ENCODE measurements at regions not wholly inside any gene's neighbourhood (a gene's known extent, or its start where the extent isn't known, plus 50 kb on each side); places are given as distances from the start of the nearest gene placed in this dataset.

- no peak for TF ChIP-seq CTCF (IDR thresholded peaks at IDR 0.05; ENCODE audit: extremely low read depth, missing control alignments)
- no peak for DNase-seq (ENCODE audit: low spot score)
Measured at GRCh38 chr6:105641504-105641903, 238.6 kb upstream of the PREP start.

GRCh38 chr6:105639124-105639523 is 236.2 kb upstream of the PREP start:
- no peak for TF ChIP-seq CTCF (IDR thresholded peaks at IDR 0.05; ENCODE audit: extremely low read depth, missing control alignments)
- DNase-seq (ENCODE audit: low spot score), result no peak

- DNase-seq (ENCODE audit: low spot score), result no peak
- no peak for TF ChIP-seq CTCF (IDR thresholded peaks at IDR 0.05; ENCODE audit: extremely low read depth, missing control alignments)
Measured at GRCh38 chr6:105633814-105634213, 230.9 kb upstream of the PREP start.

GRCh38 chr6:105628156-105628860 is 225.4 kb upstream of the PREP start:
- no peak for TF ChIP-seq CTCF (IDR thresholded peaks at IDR 0.05; ENCODE audit: extremely low read depth, missing control alignments)
- no peak for DNase-seq (ENCODE audit: low spot score)

- no peak for TF ChIP-seq CTCF (IDR thresholded peaks at IDR 0.05; ENCODE audit: extremely low read depth, missing control alignments)
- no peak for DNase-seq (ENCODE audit: low spot score)
Measured at GRCh38 chr6:105626295-105627158, 223.6 kb upstream of the PREP start.

GRCh38 chr6:105624021-105624420 is 221.1 kb upstream of the PREP start:
- no peak for DNase-seq (ENCODE audit: low spot score)
- TF ChIP-seq CTCF (IDR thresholded peaks at IDR 0.05; ENCODE audit: extremely low read depth, missing control alignments), result no peak

- no peak for TF ChIP-seq CTCF (IDR thresholded peaks at IDR 0.05; ENCODE audit: extremely low read depth, missing control alignments)
- DNase-seq (ENCODE audit: low spot score), result no peak
Measured at GRCh38 chr6:105622226-105622625, 219.3 kb upstream of the PREP start.
